ENCODE measurements at regions not wholly inside any gene's neighbourhood (a gene's known extent, or its start where the extent isn't known, plus 50 kb on each side); places are given as distances from the start of the nearest gene placed in this dataset.
A peak's percentile ranks its signal among the peaks of the same experiment; 100 is the strongest.

DNA sequence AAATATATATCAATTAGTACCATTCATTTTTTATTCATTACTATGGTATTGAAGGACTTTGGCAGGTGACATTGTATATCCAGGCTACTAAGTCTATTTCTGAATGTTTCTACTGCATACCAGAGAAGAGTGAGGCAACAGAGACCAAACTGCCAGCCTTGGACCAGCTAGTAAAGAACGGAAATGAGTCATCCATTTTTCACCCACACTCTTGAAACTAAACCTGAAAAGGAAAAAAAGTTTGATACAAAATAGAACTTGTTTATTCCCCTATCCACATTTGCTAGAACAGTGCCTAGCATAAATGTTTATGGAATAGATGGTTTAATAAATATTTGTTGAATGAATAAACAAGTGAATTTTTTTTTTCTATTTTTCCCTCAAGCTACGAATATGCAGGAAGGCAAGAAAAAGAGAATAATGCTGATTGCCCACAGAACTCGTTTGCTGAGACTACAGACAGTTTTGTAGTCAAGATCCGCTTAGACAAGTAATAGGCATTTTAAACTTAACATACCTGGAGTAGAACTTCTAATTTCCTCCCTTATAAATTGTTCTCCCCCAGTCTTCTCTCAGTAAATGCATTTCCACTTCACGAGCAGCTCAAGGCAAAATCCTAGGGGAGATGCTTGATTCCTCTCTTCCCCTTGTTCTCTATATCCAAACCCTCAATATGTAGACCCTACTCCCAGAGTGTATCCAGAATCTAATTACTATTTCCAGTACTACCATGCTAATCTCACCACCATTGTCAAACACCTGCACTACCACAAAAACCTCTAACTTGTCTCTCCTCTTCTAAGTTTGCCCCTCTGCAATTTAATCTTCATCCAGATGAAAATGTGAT is 146.2 kb upstream of the RASA1 start:
- POLR2A ChIA-PET = interaction anchor here (0.5 kb wide), 1 partner anchor 28 kb away, joined by 3 read pairs; no protein-coding TSS in a partner anchor
- TF ChIP-seq, protein P1, sequence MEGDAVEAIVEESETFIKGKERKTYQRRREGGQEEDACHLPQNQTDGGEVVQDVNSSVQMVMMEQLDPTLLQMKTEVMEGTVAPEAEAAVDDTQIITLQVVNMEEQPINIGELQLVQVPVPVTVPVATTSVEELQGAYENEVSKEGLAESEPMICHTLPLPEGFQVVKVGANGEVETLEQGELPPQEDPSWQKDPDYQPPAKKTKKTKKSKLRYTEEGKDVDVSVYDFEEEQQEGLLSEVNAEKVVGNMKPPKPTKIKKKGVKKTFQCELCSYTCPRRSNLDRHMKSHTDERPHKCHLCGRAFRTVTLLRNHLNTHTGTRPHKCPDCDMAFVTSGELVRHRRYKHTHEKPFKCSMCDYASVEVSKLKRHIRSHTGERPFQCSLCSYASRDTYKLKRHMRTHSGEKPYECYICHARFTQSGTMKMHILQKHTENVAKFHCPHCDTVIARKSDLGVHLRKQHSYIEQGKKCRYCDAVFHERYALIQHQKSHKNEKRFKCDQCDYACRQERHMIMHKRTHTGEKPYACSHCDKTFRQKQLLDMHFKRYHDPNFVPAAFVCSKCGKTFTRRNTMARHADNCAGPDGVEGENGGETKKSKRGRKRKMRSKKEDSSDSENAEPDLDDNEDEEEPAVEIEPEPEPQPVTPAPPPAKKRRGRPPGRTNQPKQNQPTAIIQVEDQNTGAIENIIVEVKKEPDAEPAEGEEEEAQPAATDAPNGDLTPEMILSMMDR (IDR thresholded peaks at IDR 0.05; ENCODE audit: insufficient read depth, low read length, missing control alignments) = no peak
- no peak overlapping the region for H3K4me3 ChIP-seq (ENCODE audit: low read depth, low read length)
- CTCF ChIA-PET = no interaction called here
- DNase-seq (ENCODE audit: low read depth, low spot score) = peak; percentile 53

DNA sequence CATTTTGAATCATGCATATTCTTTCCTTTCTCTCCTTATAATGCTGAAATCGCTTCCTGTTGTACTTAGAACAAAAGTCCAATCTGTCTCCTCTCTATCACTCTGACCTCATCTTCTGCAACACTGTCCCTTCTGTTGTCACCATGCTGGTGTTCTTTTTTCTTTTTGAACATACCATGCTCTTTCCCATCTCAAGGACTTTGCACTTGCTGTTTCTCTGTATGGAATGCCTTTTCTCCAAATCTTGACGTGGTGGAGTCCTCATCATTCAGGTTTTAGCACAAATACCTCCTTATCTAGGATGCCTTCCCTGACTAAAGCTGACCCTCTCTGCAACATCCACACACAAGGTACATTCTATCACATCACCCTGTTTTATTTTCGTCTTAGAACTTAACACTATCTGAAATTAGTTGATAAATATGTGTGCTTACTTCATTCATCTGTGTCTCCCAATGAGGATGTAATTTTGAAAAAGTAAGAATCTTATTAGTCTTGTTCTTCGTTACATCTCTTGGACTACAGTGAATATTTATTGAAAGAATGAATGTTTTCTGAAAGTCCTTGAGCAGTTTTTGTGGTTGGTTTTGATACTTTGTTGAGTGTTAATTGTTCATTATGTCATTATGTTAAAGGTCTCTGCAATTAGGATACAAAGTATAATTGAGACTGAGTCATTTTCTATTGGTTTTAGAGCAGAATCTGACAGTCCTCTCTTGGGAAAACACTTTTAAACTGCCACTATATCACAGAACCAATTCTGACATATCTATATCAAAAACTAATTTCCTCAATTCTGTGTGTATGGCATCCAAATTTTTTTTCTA is 145.3 kb upstream of the RASA1 start:
- ChIA-PET POLR2A (no interaction called here), CTCF (interaction anchor here (1.4 kb wide), 1 partner anchor 18 kb away, joined by 3 read pairs; no protein-coding TSS in a partner anchor)
- H3K4me3 ChIP-seq (ENCODE audit: low read depth, low read length) = no peak overlapping the region
- no peak for DNase-seq (ENCODE audit: low read depth, low spot score)
- TF ChIP-seq, protein P1 (IDR thresholded peaks at IDR 0.05; ENCODE audit: insufficient read depth, low read length, missing control alignments) = no peak

DNA sequence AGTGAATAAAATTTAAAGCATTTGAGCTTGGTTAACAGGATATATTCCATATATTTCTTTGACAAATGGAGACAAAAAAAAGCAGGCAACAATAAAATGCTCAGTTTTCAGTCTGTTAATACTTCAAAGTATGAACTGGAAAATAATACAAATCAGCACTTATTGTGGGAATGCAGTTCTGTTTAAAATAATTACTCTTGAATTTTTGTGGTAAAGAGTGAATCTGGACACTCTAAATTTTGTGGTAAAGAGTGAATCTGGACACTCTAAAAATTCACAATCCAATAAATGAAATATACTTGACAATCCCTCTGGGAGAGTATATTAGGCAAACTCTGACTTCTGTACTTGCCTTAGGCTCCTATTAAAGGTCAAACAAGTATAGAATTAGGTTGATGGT is 141.9 kb upstream of the RASA1 start:
- no peak for DNase-seq (ENCODE audit: low read depth, low spot score)
- TF ChIP-seq, protein P1 (IDR thresholded peaks at IDR 0.05; ENCODE audit: insufficient read depth, low read length, missing control alignments) = no peak
- ChIA-PET CTCF (no interaction called here), POLR2A (no interaction called here)
- no peak overlapping the region for H3K4me3 ChIP-seq (ENCODE audit: low read depth, low read length)

DNA sequence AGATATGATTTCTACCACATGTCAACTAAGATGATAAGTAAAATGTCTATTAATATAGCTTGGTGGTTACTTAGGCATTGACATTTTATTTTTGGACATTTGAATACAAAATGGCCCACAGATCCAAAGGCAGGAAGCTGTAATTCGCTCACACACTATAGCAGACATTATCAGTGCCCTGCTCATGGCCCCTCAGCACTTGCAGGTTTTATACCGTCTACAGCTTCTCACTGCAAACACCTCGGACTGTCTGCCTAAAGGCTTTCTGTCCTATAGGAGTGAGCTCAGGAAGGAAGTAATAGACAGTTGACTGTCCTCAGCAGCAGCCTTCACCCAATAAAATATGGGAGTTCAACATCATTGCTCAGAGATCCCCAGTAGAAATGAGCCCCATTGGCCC is 140.8 kb upstream of the RASA1 start:
- no peak overlapping the region for H3K4me3 ChIP-seq (ENCODE audit: low read depth, low read length)
- TF ChIP-seq, protein P1 (IDR thresholded peaks at IDR 0.05; ENCODE audit: insufficient read depth, low read length, missing control alignments) = no peak
- ChIA-PET CTCF (no interaction called here), POLR2A (interaction anchor here (0.6 to 0.8 kb wide), 2 partner anchors 31 to 235 kb away, joined by 3 read pairs; no protein-coding TSS in a partner anchor)
- DNase-seq (ENCODE audit: low read depth, low spot score) = no peak

DNA sequence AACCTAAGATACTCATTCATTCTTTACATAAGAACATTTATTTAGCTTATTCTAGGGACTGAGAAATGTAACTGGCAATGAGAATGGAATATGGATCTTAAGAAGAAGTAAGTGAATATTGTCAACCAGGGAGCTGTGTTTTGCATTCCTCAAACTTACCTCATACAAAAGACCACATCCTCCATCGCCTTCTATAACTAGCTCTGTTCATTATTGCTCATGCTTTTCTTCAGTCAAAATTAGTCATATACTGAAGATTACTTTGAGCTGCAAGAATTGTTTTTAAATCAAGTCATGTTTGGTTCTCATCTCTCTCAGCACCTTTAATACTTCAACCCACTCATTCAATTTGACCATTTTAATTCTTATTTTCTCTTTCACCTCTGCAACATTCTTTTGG is 140.3 kb upstream of the RASA1 start:
- CTCF ChIA-PET = no interaction called here
- TF ChIP-seq, protein P1 (IDR thresholded peaks at IDR 0.05; ENCODE audit: insufficient read depth, low read length, missing control alignments) = no peak
- POLR2A ChIA-PET = interaction anchor here (0.6 kb wide), 1 partner anchor 32 kb away, joined by 3 read pairs; no protein-coding TSS in a partner anchor
- H3K4me3 ChIP-seq (ENCODE audit: low read depth, low read length) = no peak overlapping the region
- no peak for DNase-seq (ENCODE audit: low read depth, low spot score)
